ENCODE measurements at regions not wholly inside any gene's neighbourhood (a gene's known extent, or its start where the extent isn't known, plus 50 kb on each side); places are given as distances from the start of the nearest gene placed in this dataset.

GRCh38 chr7:22588351-22588750 lies 88.4 kb upstream of the STEAP1B start:
- no peaks in the 10 kb centered on the region for H3K36me3 ChIP-seq
- no peak overlapping the region for H3K27ac ChIP-seq
- WGBS, 3 donors: 94 to 98% (median 95%) methylated on average over 2 of the region's 2 CpGs
- H3K9me3 ChIP-seq: no peaks in the 10 kb centered on the region
- TF ChIP-seq EP300 (IDR thresholded peaks at IDR 0.05) (no peak), POLR2A (IDR thresholded peaks at IDR 0.05) (no peak), CTCF (IDR thresholded peaks at IDR 0.05) (no peak)
- no peak overlapping the region for H3K4me3 ChIP-seq
- H3K27me3 ChIP-seq: no peaks in the 10 kb centered on the region
- DNase-seq: no peak
- intact Hi-C loops (cut with DNase I): no loop called here
- H3K4me1 ChIP-seq (ENCODE audit: insufficient read depth): no peaks in the 10 kb centered on the region

GRCh38 chr7:22587322-22587721 lies 87.3 kb upstream of the STEAP1B start:
- no peaks in the 10 kb centered on the region for H3K9me3 ChIP-seq
- no peaks in the 10 kb centered on the region for H3K36me3 ChIP-seq
- intact Hi-C loops (cut with DNase I): no loop called here
- no peak overlapping the region for H3K4me3 ChIP-seq
- DNase-seq: no peak
- H3K27me3 ChIP-seq: no peaks in the 10 kb centered on the region
- no peak overlapping the region for H3K27ac ChIP-seq
- TF ChIP-seq EP300 (IDR thresholded peaks at IDR 0.05) (no peak), POLR2A (IDR thresholded peaks at IDR 0.05) (no peak), CTCF (IDR thresholded peaks at IDR 0.05) (no peak)
- 56 to 62% (median 57%) methylated on average over 2 of the region's 2 CpGs for WGBS, 3 donors
- no peaks in the 10 kb centered on the region for H3K4me1 ChIP-seq (ENCODE audit: insufficient read depth)

GRCh38 chr7:22586786-22587140 lies 86.8 kb upstream of the STEAP1B start:
- Histone ChIP-seq H3K27ac (no peak overlapping the region), H3K4me3 (no peak overlapping the region), H3K36me3 (no peaks in the 10 kb centered on the region), H3K27me3 (no peaks in the 10 kb centered on the region), H3K9me3 (no peaks in the 10 kb centered on the region), H3K4me1 (ENCODE audit: insufficient read depth) (no peaks in the 10 kb centered on the region)
- TF ChIP-seq POLR2A (IDR thresholded peaks at IDR 0.05) (no peak), CTCF (IDR thresholded peaks at IDR 0.05) (no peak), EP300 (IDR thresholded peaks at IDR 0.05) (no peak)
- intact Hi-C loops (cut with DNase I): no loop called here
- DNase-seq: no peak

DNA sequence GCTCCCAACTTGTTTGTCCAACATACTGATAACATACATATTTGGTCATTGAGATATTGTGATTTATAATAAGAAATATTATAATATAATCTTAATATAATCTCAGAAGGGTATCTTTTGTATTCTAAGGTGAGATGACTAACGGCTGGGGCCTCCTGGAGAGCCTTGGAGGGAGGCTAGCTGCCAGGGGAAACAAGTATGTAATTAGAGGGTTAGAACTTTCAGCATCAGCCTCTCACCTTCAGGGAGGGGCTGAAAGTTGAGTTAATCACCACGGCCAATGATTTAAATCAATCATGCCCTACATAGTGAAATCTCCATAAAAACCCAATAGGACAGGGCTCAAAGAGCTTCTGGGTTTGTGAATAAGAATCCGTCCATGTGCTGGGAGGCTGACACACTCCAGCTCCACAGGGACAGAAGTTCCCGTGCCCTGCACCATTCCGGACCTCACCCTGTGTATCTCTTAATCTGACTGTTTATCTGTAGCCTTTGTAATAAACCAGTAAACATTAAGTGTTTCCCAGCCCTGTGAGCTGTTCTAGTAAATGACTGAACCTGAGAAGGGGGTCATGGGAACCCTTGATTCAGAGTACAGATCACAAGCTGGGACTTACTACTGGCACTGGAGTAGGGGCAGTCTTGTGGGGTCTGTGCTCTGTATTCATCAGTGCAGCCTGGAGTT lies 86.3 kb upstream of the STEAP1B start:
- H3K4me1 ChIP-seq (ENCODE audit: insufficient read depth): no peaks in the 10 kb centered on the region
- intact Hi-C loops (cut with DNase I): no loop called here

More for the DNA sequence above, 86.3 kb upstream of the STEAP1B start:
- WGBS, 3 donors: 80 to 81% (median 81%) methylated on average over 5 of the region's 5 CpGs
- TF ChIP-seq POLR2A (IDR thresholded peaks at IDR 0.05): no peak
- TF ChIP-seq CTCF (IDR thresholded peaks at IDR 0.05): no peak
- no peak for TF ChIP-seq EP300 (IDR thresholded peaks at IDR 0.05)
- H3K4me3 ChIP-seq: no peak overlapping the region
- H3K27ac ChIP-seq: no peak overlapping the region
- DNase-seq: no peak
- H3K36me3 ChIP-seq: no peaks in the 10 kb centered on the region
- H3K27me3 ChIP-seq: no peaks in the 10 kb centered on the region
- H3K9me3 ChIP-seq: no peaks in the 10 kb centered on the region

All from ovary (tissue), 7 donors.